ENCODE measurements at regions not wholly inside any gene's neighbourhood (a gene's known extent, or its start where the extent isn't known, plus 50 kb on each side); places are given as distances from the start of the nearest gene placed in this dataset.

- no peak overlapping the region for H3K4me3 Mint-ChIP-seq
- TF ChIP-seq CTCF (conservative IDR thresholded peaks at IDR 0.05) = no peak
- H3K4me1 Mint-ChIP-seq (ENCODE audit: unreplicated experiment) = no peaks in the 10 kb centered on the region
- peaks cover 8% of the 10 kb centered on the region for H3K27me3 Mint-ChIP-seq
- H3K9me3 Mint-ChIP-seq = no peaks in the 10 kb centered on the region
- DNase-seq (ENCODE audit: extremely low spot score, unreplicated experiment) = no peak
- H3K27ac Mint-ChIP-seq = no peak overlapping the region
- no peaks in the 10 kb centered on the region for H3K36me3 Mint-ChIP-seq
These were observed 437.7 kb upstream of the KAZN start for GRCh38 chr1:14160781-14161180.

GRCh38 chr1:14163246-14163645 is 435.2 kb upstream of the KAZN start:
- H3K36me3 Mint-ChIP-seq = peaks cover 3% of the 10 kb centered on the region
- peaks cover 11% of the 10 kb centered on the region for H3K27me3 Mint-ChIP-seq
- DNase-seq (ENCODE audit: extremely low spot score, unreplicated experiment) = no peak
- no peaks in the 10 kb centered on the region for H3K4me1 Mint-ChIP-seq (ENCODE audit: unreplicated experiment)
- no peak for TF ChIP-seq CTCF (conservative IDR thresholded peaks at IDR 0.05)
- no peak overlapping the region for H3K4me3 Mint-ChIP-seq
- H3K27ac Mint-ChIP-seq = no peak overlapping the region
- no peaks in the 10 kb centered on the region for H3K9me3 Mint-ChIP-seq

GRCh38 chr1:14165371-14165801 is 433.1 kb upstream of the KAZN start:
- H3K36me3 Mint-ChIP-seq = peaks cover 3% of the 10 kb centered on the region
- no peak for TF ChIP-seq CTCF (conservative IDR thresholded peaks at IDR 0.05)
- DNase-seq (ENCODE audit: extremely low spot score, unreplicated experiment) = no peak
- H3K4me1 Mint-ChIP-seq (ENCODE audit: unreplicated experiment) = no peaks in the 10 kb centered on the region
- no peak overlapping the region for H3K27ac Mint-ChIP-seq
- peaks cover 11% of the 10 kb centered on the region for H3K27me3 Mint-ChIP-seq
- H3K4me3 Mint-ChIP-seq = no peak overlapping the region
- H3K9me3 Mint-ChIP-seq = no peaks in the 10 kb centered on the region

GRCh38 chr1:14167884-14168283 is 430.6 kb upstream of the KAZN start:
- Mint-ChIP-seq H3K27me3 (peaks cover 4% of the 10 kb centered on the region), H3K27ac (no peak overlapping the region), H3K4me3 (no peak overlapping the region), H3K36me3 (peaks cover 3% of the 10 kb centered on the region), H3K9me3 (peaks cover 5% of the 10 kb centered on the region), H3K4me1 (ENCODE audit: unreplicated experiment) (no peaks in the 10 kb centered on the region)
- no peak for DNase-seq (ENCODE audit: extremely low spot score, unreplicated experiment)
- TF ChIP-seq CTCF (conservative IDR thresholded peaks at IDR 0.05) = no peak

- no peak for DNase-seq (ENCODE audit: extremely low spot score, unreplicated experiment)
- H3K36me3 Mint-ChIP-seq = peaks cover 3% of the 10 kb centered on the region
- peaks cover 6% of the 10 kb centered on the region for H3K27me3 Mint-ChIP-seq
- H3K9me3 Mint-ChIP-seq = peaks cover 8% of the 10 kb centered on the region
- no peaks in the 10 kb centered on the region for H3K4me1 Mint-ChIP-seq (ENCODE audit: unreplicated experiment)
- TF ChIP-seq CTCF (conservative IDR thresholded peaks at IDR 0.05) = no peak
- no peak overlapping the region for H3K27ac Mint-ChIP-seq
- H3K4me3 Mint-ChIP-seq = no peak overlapping the region
These were observed 430.0 kb upstream of the KAZN start for GRCh38 chr1:14168326-14169063.

Data from type B pancreatic cell (in vitro differentiated cells).